Smooth muscle cell (in vitro differentiated cells): ENCODE measurements at regions not wholly inside any gene's neighbourhood (a gene's known extent, or its start where the extent isn't known, plus 50 kb on each side); places are given as distances from the start of the nearest gene placed in this dataset.

Experiments
- DNase-seq: peaks from one replicate; lab custom pipeline; 2025; ENCODE audit not compliant: unreplicated experiment; lab: John Stamatoyannopoulos, UW
- H2AFZ ChIP-seq: fragments of 200-600 bp; sonication (generic); 2 replicates; pipeline ENCODE4 v1.6.0; 2016; ENCODE audit warnings: antibody characterized with exemption, low read depth, mild to moderate bottlenecking
- H3F3A ChIP-seq: fragments of 200-600 bp; sonication (generic); 2 replicates; pipeline ENCODE4 v1.6.0; 2017; ENCODE audit warnings: antibody characterized with exemption, low read depth
- H3K27ac ChIP-seq: fragments of 200-600 bp; sonication (generic); 2 replicates; pipeline ENCODE4 v1.5.1; 2016; ENCODE audit warnings: low read depth, mild to moderate bottlenecking
- H3K27me3 ChIP-seq: fragments of 200-600 bp; sonication (generic); 2 replicates; pipeline ENCODE4 v1.6.1; 2016; ENCODE audit warnings: low read depth, mild to moderate bottlenecking
- H3K36me3 ChIP-seq: fragments of 200-600 bp; sonication (generic); 2 replicates; pipeline ENCODE4 v1.5.1; 2016; ENCODE audit warnings: low read depth
- H3K4me1 ChIP-seq: fragments of 200-600 bp; sonication (generic); 2 replicates; pipeline ENCODE4 v1.5.1; 2016; ENCODE audit warnings: low read depth
- H3K4me2 ChIP-seq: fragments of 200-600 bp; sonication (generic); 2 replicates; pipeline ENCODE4 v1.6.0; 2016; ENCODE audit warnings: mild to moderate bottlenecking
- H3K4me3 ChIP-seq: fragments of 200-600 bp; sonication (generic); 2 replicates; pipeline ENCODE4 v1.5.1; 2016; ENCODE audit warnings: mild to moderate bottlenecking
- H3K79me2 ChIP-seq: fragments of 200-600 bp; sonication (generic); 2 replicates; pipeline ENCODE4 v1.6.0; 2016; ENCODE audit warnings: low read depth, mild to moderate bottlenecking
- H3K9ac ChIP-seq: fragments of 200-600 bp; sonication (generic); 2 replicates; pipeline ENCODE4 v1.6.0; 2016; ENCODE audit warnings: low read depth
- H3K9me3 ChIP-seq: fragments of 200-600 bp; sonication (generic); replicated peaks from 2 replicates; pipeline ENCODE4 v1.5.1; 2016; ENCODE audit warnings: low read depth
- H4K20me1 ChIP-seq: fragments of 200-600 bp; sonication (generic); 2 replicates; pipeline ENCODE4 v1.6.0; 2016; ENCODE audit warnings: low read depth
- CTCF ChIP-seq: fragments of 200-600 bp; sonication (generic); IDR thresholded peaks from 2 replicates; pipeline ENCODE4 v1.5.1; 2017; ENCODE audit warnings: borderline replicate concordance, mild to moderate bottlenecking, antibody characterized with exemption; ENCODE audit not compliant: insufficient read depth, poor library complexity, severe bottlenecking
- WGBS: methylation state at CpG from one replicate; pipeline ENCODE4 v1.1.7; 2016; ENCODE audit warnings: low lambda C conversion rate; 5-methylcytosine and 5-hydroxymethylcytosine counted together

- H3F3A ChIP-seq: no peaks in the 10 kb centered on the region
- no peak overlapping the region for H3K4me2 ChIP-seq
- DNase-seq: no peak
- no peaks in the 10 kb centered on the region for H3K9me3 ChIP-seq
- H3K27ac ChIP-seq: no peak overlapping the region
- no peak for TF ChIP-seq CTCF
- H4K20me1 ChIP-seq: no peaks in the 10 kb centered on the region
- H3K9ac ChIP-seq: no peak overlapping the region
- no peaks in the 10 kb centered on the region for H3K79me2 ChIP-seq
- no peaks in the 10 kb centered on the region for H3K36me3 ChIP-seq
- no peaks in the 10 kb centered on the region for H3K27me3 ChIP-seq
- no peaks in the 10 kb centered on the region for H3K4me1 ChIP-seq
- H3K4me3 ChIP-seq: no peak overlapping the region
- WGBS: 95% methylated on average over 19 of the region's 19 CpGs
- H2AFZ ChIP-seq: no peak overlapping the region
Observed at GRCh38 chr16:88322500-88322970, 60.2 kb upstream of the ZNF469 start.

GRCh38 chr16:88323041-88323440 lies 59.7 kb upstream of the ZNF469 start:
- H3K27ac ChIP-seq: no peak overlapping the region
- no peaks in the 10 kb centered on the region for H3F3A ChIP-seq
- H3K36me3 ChIP-seq: no peaks in the 10 kb centered on the region
- H3K79me2 ChIP-seq: no peaks in the 10 kb centered on the region
- no peaks in the 10 kb centered on the region for H3K27me3 ChIP-seq
- H3K4me1 ChIP-seq: no peaks in the 10 kb centered on the region
- whole genome bisulfite sequencing: 95% methylated on average over 9 of the region's 9 CpGs
- no peaks in the 10 kb centered on the region for H4K20me1 ChIP-seq
- no peaks in the 10 kb centered on the region for H3K9me3 ChIP-seq
- no peak for DNase-seq
- H3K4me2 ChIP-seq: no peak overlapping the region
- no peak overlapping the region for H2AFZ ChIP-seq
- H3K4me3 ChIP-seq: no peak overlapping the region
- no peak overlapping the region for H3K9ac ChIP-seq
- no peak for TF ChIP-seq CTCF

- H4K20me1 ChIP-seq: no peaks in the 10 kb centered on the region
- H3K79me2 ChIP-seq: no peaks in the 10 kb centered on the region
- no peak overlapping the region for H3K4me3 ChIP-seq
- WGBS: 95% methylated on average over 15 of the region's 15 CpGs
- no peak for TF ChIP-seq CTCF
- no peaks in the 10 kb centered on the region for H3K9me3 ChIP-seq
- H2AFZ ChIP-seq: no peak overlapping the region
- no peaks in the 10 kb centered on the region for H3K27me3 ChIP-seq
- no peak for DNase-seq
- H3K9ac ChIP-seq: no peak overlapping the region
- H3K4me2 ChIP-seq: no peak overlapping the region
- no peak overlapping the region for H3K27ac ChIP-seq
- no peaks in the 10 kb centered on the region for H3K36me3 ChIP-seq
- H3K4me1 ChIP-seq: no peaks in the 10 kb centered on the region
- H3F3A ChIP-seq: no peaks in the 10 kb centered on the region
Observed at GRCh38 chr16:88323546-88324330, 59.0 kb upstream of the ZNF469 start.
